ENCODE measurements at regions not wholly inside any gene's neighbourhood (a gene's known extent, or its start where the extent isn't known, plus 50 kb on each side); places are given as distances from the start of the nearest gene placed in this dataset.

GRCh38 chr4:15373363-15373762 lies 54.5 kb upstream of the C1QTNF7 start:
- no peak for DNase-seq
- H2AFZ ChIP-seq (ENCODE audit: insufficient read depth, low read depth, low read length, poor library complexity, severe bottlenecking) = no peak overlapping the region
- H3K27ac ChIP-seq (ENCODE audit: low read depth in 1 of 2, low read length in 2 of 2) = no peak overlapping the region
- no peaks in the 10 kb centered on the region for H3K27me3 ChIP-seq (ENCODE audit: control insufficient read depth in 2 of 2, insufficient read depth in 2 of 2, low read length in 2 of 2)
- no peaks in the 10 kb centered on the region for H4K20me1 ChIP-seq (ENCODE audit: insufficient read depth, low read length)
- H3K9me3 Mint-ChIP-seq = no peaks in the 10 kb centered on the region
- H3K27ac Mint-ChIP-seq = no peak overlapping the region
- peaks cover 0 to 3% (median 0%) of the 10 kb centered on the region in 3 donors for H3K27me3 Mint-ChIP-seq (ENCODE audit: low read depth in 3 of 3)
- TF ChIP-seq CTCF (IDR thresholded peaks at IDR 0.05) = no peak
- WGBS (ENCODE audit: insufficient coverage) = no CpG with 5 or more reads among the region's 3 CpGs
- no peak overlapping the region for H3K4me3 ChIP-seq (replicated peaks in 1 of 3; ENCODE audit: low read depth in 2 of 3, low read length in 3 of 3)
- no peaks in the 10 kb centered on the region for H3K36me3 Mint-ChIP-seq
- H3K9ac ChIP-seq (ENCODE audit: insufficient read depth, low read length, poor library complexity, severe bottlenecking) = no peak overlapping the region
- no peaks in the 10 kb centered on the region for H3K79me2 ChIP-seq (ENCODE audit: insufficient read depth, low read length)
- H3K9me3 ChIP-seq (replicated peaks in 1 of 2; ENCODE audit: control insufficient read depth in 1 of 2, insufficient read depth in 1 of 2, low read length in 2 of 2) = no peaks in the 10 kb centered on the region
- no peaks in the 10 kb centered on the region for H3K36me3 ChIP-seq (replicated peaks in 1 of 2; ENCODE audit: control insufficient read depth in 1 of 2, insufficient read depth in 2 of 2, low read length in 2 of 2)
- H3K4me1 ChIP-seq (ENCODE audit: control insufficient read depth in 1 of 2, insufficient read depth in 2 of 2, low read length in 2 of 2) = peaks cover 31 to 36% of the 10 kb centered on the region in 2 donors
- intact Hi-C loops (cut with micrococcal nuclease) = no loop called here
- no peak overlapping the region for H3K4me3 Mint-ChIP-seq
- H3K4me1 Mint-ChIP-seq = peaks cover 57% of the 10 kb centered on the region
- H3K4me2 ChIP-seq (replicated peaks; ENCODE audit: extremely low read depth, low read length, poor library complexity, severe bottlenecking) = no peak overlapping the region

DNA sequence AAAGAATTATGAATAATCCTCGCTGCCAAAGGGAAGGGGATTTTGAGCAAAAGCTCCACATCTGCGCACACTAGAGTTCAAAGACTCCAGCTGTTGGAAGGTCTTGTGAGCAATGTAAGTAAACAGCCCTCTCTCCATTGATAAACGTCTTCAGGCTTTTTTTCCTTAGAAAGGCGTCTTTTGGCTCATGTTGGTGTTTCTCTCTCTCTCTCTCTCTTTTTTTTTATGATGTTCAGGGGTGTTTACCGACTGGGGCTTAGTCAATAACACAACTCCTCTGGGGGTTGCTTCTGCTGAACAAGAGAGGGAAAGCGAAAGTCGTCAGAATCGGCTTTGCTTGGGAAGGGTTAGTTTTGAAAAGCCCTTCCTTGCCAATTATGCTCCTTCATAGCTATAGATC lies 53.2 kb upstream of the C1QTNF7 start:
- Mint-ChIP-seq H3K36me3 (no peaks in the 10 kb centered on the region), H3K4me1 (peaks cover 55% of the 10 kb centered on the region), H3K27ac (no peak overlapping the region), H3K4me3 (no peak overlapping the region), H3K9me3 (no peaks in the 10 kb centered on the region), H3K27me3 (ENCODE audit: low read depth in 3 of 3) (peaks cover 0 to 3% (median 0%) of the 10 kb centered on the region in 3 donors)
- Histone ChIP-seq H3K4me1 (ENCODE audit: control insufficient read depth in 1 of 2, insufficient read depth in 2 of 2, low read length in 2 of 2) (peaks cover 31 to 34% of the 10 kb centered on the region in 2 donors), H3K4me3 (replicated peaks in 1 of 3; ENCODE audit: low read depth in 2 of 3, low read length in 3 of 3) (no peak overlapping the region), H3K9ac (ENCODE audit: insufficient read depth, low read length, poor library complexity, severe bottlenecking) (no peak overlapping the region), H3K27me3 (ENCODE audit: control insufficient read depth in 2 of 2, insufficient read depth in 2 of 2, low read length in 2 of 2) (no peaks in the 10 kb centered on the region), H3K36me3 (replicated peaks in 1 of 2; ENCODE audit: control insufficient read depth in 1 of 2, insufficient read depth in 2 of 2, low read length in 2 of 2) (no peaks in the 10 kb centered on the region), H2AFZ (ENCODE audit: insufficient read depth, low read depth, low read length, poor library complexity, severe bottlenecking) (no peak overlapping the region), H3K79me2 (ENCODE audit: insufficient read depth, low read length) (no peaks in the 10 kb centered on the region), H3K9me3 (replicated peaks in 1 of 2; ENCODE audit: control insufficient read depth in 1 of 2, insufficient read depth in 1 of 2, low read length in 2 of 2) (no peaks in the 10 kb centered on the region), H4K20me1 (ENCODE audit: insufficient read depth, low read length) (no peaks in the 10 kb centered on the region), H3K4me2 (replicated peaks; ENCODE audit: extremely low read depth, low read length, poor library complexity, severe bottlenecking) (no peak overlapping the region), H3K27ac (ENCODE audit: low read depth in 1 of 2, low read length in 2 of 2) (no peak overlapping the region)
- TF ChIP-seq CTCF (IDR thresholded peaks at IDR 0.05) = no peak
- WGBS (ENCODE audit: insufficient coverage) = no CpG with 5 or more reads among the region's 8 CpGs
- intact Hi-C loops (cut with micrococcal nuclease) = no loop called here
- no peak for DNase-seq

Measured in CD14-positive monocyte (primary cell).